Kidney (tissue), 13 donors: ENCODE measurements at regions not wholly inside any gene's neighbourhood (a gene's known extent, or its start where the extent isn't known, plus 50 kb on each side); places are given as distances from the start of the nearest gene placed in this dataset.

ENCODE experiments used
- DNase-seq, 5 donors: peaks; one replicate each; pipeline ENCODE4 v3.0.0-alpha.2; 2013 to 2020
- FAIRE-seq: peaks from 2 replicates; lab custom pipeline; 2012; peaks lifted over from hg19 to GRCh38; lab: Jason Lieb, UNC
- H3K27ac ChIP-seq, 2 donors: one replicate each; pipeline ENCODE4 v1.7.0; 2013; ENCODE audit warnings: low read depth in 2 of 2, low read length in 2 of 2, inconsistent platforms in 1 of 2
- H3K27me3 ChIP-seq: one replicate; pipeline ENCODE4 v1.7.1; 2013; ENCODE audit warnings: low read length, inconsistent platforms; ENCODE audit not compliant: control insufficient read depth, insufficient read depth
- H3K36me3 ChIP-seq, 3 donors: one replicate each; pipeline versions ENCODE4 v1.7.0 to v1.7.1; 2013; ENCODE audit warnings: low read length in 3 of 3, control low read depth in 1 of 3, inconsistent platforms in 1 of 3; ENCODE audit not compliant: insufficient read depth in 3 of 3, control insufficient read depth in 2 of 3
- H3K4me1 ChIP-seq, 3 donors: one replicate each; pipeline versions ENCODE4 v1.7.0 to v1.7.1; 2013; ENCODE audit warnings: low read length in 3 of 3, inconsistent platforms in 1 of 3, low read depth in 1 of 3; ENCODE audit not compliant: control insufficient read depth in 2 of 3, insufficient read depth in 2 of 3
- H3K4me3 ChIP-seq, 3 donors: one replicate each; pipeline versions ENCODE4 v1.7.0 to v1.8.1; 2013; ENCODE audit warnings: low read length in 3 of 3, control low read depth in 1 of 3, inconsistent platforms in 1 of 3
- H3K9ac ChIP-seq, 3 donors: one replicate each; pipeline versions ENCODE4 v1.7.0 to v1.7.1; 2013; ENCODE audit warnings: low read length in 3 of 3, control low read depth in 1 of 3, inconsistent platforms in 1 of 3
- H3K9me3 ChIP-seq, 3 donors: one replicate each; pipeline versions ENCODE4 v1.7.0 to v1.7.1; 2013; ENCODE audit warnings: low read length in 3 of 3, control low read depth in 1 of 3, inconsistent platforms in 1 of 3; ENCODE audit not compliant: control insufficient read depth in 2 of 3, insufficient read depth in 1 of 3
- CTCF ChIP-seq: IDR thresholded peaks from 3 replicates; pipeline ENCODE4 v1.5.1; 2012; ENCODE audit warnings: mild to moderate bottlenecking, moderate library complexity, borderline replicate concordance; ENCODE audit not compliant: insufficient read depth; ENCODE audit errors: extremely low read depth
- intact Hi-C: fragments of 100-400 bp; cut with DNase I; formaldehyde crosslinking; loops from one replicate; pipeline ENCODE4 v1.11.1; 2022
- donor health status: control.
- donor health status: control.
- donor health status: control.
- donor health status: control.
- donor health status: control.
- donor health status: DM: yes; HTN: yes; CAD: no.
- donor health status: Normal renal cell carcinoma (clear cell type).

DNA sequence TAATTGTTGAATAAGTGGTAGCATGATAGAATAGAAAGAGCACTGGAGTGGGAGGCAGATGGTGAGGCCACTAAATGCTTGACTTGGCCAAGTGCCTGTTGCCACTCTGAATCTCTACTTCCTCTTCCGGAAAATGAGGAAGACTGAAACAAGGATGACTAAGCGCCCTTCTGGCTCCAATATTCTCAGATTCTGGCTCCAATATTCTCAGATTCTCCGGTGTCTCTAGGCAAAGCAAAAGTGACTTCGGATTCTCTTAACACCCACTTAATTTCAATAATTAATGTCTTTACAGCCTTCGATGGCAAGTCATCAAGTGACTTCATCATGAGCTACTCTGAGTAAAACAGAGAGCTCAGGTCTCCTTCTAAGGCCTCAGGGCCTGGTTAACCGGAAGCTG lies 402.2 kb upstream of the FGF13 start:
- Histone ChIP-seq H3K4me3 (no peak overlapping the region), H3K27ac (no peak overlapping the region), H3K4me1 (no peaks in the 10 kb centered on the region), H3K9me3 (no peaks in the 10 kb centered on the region), H3K27me3 (no peaks in the 10 kb centered on the region), H3K36me3 (no peaks in the 10 kb centered on the region), H3K9ac (no peak overlapping the region)
- DNase-seq (no peak), FAIRE-seq (no peak)
- no peak for TF ChIP-seq CTCF
- intact Hi-C loops = no loop called here

DNA sequence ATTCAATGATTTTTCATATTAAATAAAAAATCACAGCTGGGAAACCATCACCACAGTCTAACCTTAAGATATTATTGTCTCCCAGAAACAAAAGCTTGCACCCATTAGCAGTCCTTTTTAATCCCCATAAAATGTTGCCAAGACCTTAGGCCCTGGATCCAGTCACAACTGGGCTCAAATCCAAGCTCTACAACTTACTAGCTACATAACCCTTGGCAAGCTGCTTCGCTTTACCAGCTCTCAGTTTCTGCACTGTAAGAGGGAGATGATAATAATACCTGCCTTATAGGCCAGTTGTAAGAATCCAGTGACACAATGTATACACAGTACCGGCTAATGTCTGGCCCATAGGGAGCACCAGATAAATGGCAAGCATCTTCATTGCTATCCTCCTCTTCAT lies 400.9 kb upstream of the FGF13 start:
- no peaks in the 10 kb centered on the region for H3K27me3 ChIP-seq
- no peak overlapping the region for H3K4me3 ChIP-seq

DNA sequence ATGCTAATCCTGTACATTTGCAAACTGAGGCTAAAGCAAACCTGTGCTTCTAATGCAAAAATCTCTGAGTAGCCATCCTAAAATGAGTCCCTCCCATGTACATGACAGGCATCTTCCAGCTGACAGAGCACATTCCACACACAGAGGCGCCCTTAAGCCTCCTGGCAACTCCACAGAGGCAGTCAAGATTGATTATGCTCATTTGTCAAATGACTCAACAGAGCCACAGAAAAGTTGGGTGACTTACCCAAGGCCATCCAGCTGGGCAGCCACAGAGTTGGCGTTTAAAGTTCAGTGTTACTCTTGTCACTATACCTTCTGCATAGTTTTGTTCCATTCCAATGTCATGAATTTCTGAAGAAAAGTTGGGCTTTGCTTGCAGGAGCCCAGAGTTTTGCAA lies 394.6 kb upstream of the FGF13 start:
- Histone ChIP-seq H3K27me3 (no peaks in the 10 kb centered on the region), H3K4me1 (no peaks in the 10 kb centered on the region), H3K9ac (no peak overlapping the region), H3K9me3 (no peaks in the 10 kb centered on the region), H3K36me3 (no peaks in the 10 kb centered on the region), H3K4me3 (no peak overlapping the region), H3K27ac (no peak overlapping the region)
- intact Hi-C loops = no loop called here
- TF ChIP-seq CTCF = no peak
- DNase-seq = no peak
- FAIRE-seq = no peak

More for the DNA sequence above, 400.9 kb upstream of the FGF13 start:
- H3K9me3 ChIP-seq = no peaks in the 10 kb centered on the region
- no peak for DNase-seq
- H3K4me1 ChIP-seq = no peaks in the 10 kb centered on the region
- no peak overlapping the region for H3K9ac ChIP-seq
- intact Hi-C loops = no loop called here
- FAIRE-seq = no peak
- H3K36me3 ChIP-seq = no peaks in the 10 kb centered on the region
- H3K27ac ChIP-seq = no peak overlapping the region
- TF ChIP-seq CTCF = no peak
